ENCODE measurements at regions not wholly inside any gene's neighbourhood (a gene's known extent, or its start where the extent isn't known, plus 50 kb on each side); places are given as distances from the start of the nearest gene placed in this dataset.

DNA sequence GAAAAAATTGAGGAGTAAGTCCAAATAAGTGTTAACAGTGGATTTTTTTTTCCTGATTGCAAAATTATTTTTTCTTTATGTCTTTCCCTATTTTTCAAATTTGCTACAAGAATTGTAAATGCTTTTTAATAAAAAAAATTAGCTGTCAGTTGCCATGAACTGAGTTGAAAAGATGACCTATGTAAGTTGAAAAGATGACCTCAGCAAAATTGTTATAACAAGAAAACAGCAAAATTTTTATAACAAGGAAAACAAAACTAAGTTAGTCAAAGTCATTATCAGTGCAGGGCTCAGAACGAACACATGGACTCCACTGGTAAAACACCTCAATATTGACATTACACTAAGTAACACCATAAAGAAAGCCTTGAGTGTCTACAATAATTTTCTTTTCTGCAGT lies 207.0 kb upstream of the HDDC2 start:
- no peak overlapping the region for H3K27ac Mint-ChIP-seq
- ChIA-PET POLR2A (no interaction called here), CTCF (interaction anchor here (0.6 kb wide), 1 partner anchor 246 kb away, joined by 3 read pairs; no protein-coding TSS in a partner anchor)
- Histone ChIP-seq H3K27me3 (replicated peaks in 1 of 4; ENCODE audit: control extremely low read depth in 1 of 4, control insufficient read depth in 3 of 4, insufficient read depth in 4 of 4, low read length in 3 of 4) (peaks cover 0 to 5% (median 0%) of the 10 kb centered on the region in 4 experiments), H3K79me2 (ENCODE audit: control insufficient read depth, insufficient read depth, low read length) (no peaks in the 10 kb centered on the region), H3K9me3 (ENCODE audit: control extremely low read depth in 1 of 3, control insufficient read depth in 2 of 3, insufficient read depth in 1 of 3, low read length in 2 of 3) (no peaks in the 10 kb centered on the region), H3K4me1 (ENCODE audit: control insufficient read depth in 2 of 2, insufficient read depth in 2 of 2, low read length in 2 of 2) (no peaks in the 10 kb centered on the region), H3K27ac (ENCODE audit: low read length in 2 of 2) (no peak overlapping the region), H4K20me1 (ENCODE audit: control insufficient read depth, insufficient read depth, low read length, poor library complexity, severe bottlenecking) (no peaks in the 10 kb centered on the region), H3K36me3 (replicated peaks in 1 of 2; ENCODE audit: control extremely low read depth in 1 of 2, control insufficient read depth in 1 of 2, extremely low read depth in 1 of 2, insufficient read depth in 2 of 2, low read length in 1 of 2) (no peaks in the 10 kb centered on the region), H2AFZ (ENCODE audit: insufficient read depth, low read depth, low read length, poor library complexity, severe bottlenecking) (no peak overlapping the region), H3K4me3 (ENCODE audit: control extremely low read depth in 1 of 5, extremely low read depth in 1 of 5, insufficient read depth in 1 of 5, low read depth in 2 of 5, low read length in 4 of 5) (no peak overlapping the region), H3K9ac (ENCODE audit: low read length) (no peak overlapping the region), H3K4me2 (replicated peaks; ENCODE audit: low read depth, low read length, poor library complexity, severe bottlenecking) (no peak overlapping the region)
- intact Hi-C loops (cut with micrococcal nuclease) = no loop called here
- DNase-seq (no peak), ATAC-seq (ENCODE audit: low read depth) (no peak)
- no peaks in the 10 kb centered on the region for H3K27me3 Mint-ChIP-seq
- H3K9me3 Mint-ChIP-seq (ENCODE audit: insufficient read depth) = no peaks in the 10 kb centered on the region
- no peak overlapping the region for H3K4me3 Mint-ChIP-seq
- TF ChIP-seq EZH2 (IDR thresholded peaks at IDR 0.05; ENCODE audit: borderline replicate concordance, insufficient read depth, low read depth, low read length, poor library complexity, severe bottlenecking) (no peak), CTCF (IDR thresholded peaks at IDR 0.05) (no peak)
- H3K4me1 Mint-ChIP-seq = no peaks in the 10 kb centered on the region
- WGBS (ENCODE audit: insufficient coverage) = 83% methylated on average over 1 of the region's 1 CpG

- POLR2A ChIA-PET = no interaction called here
- H3K4me1 Mint-ChIP-seq = no peaks in the 10 kb centered on the region
- H3K27me3 Mint-ChIP-seq = no peaks in the 10 kb centered on the region
- H3K79me2 ChIP-seq (ENCODE audit: control insufficient read depth, insufficient read depth, low read length) = no peaks in the 10 kb centered on the region
- TF ChIP-seq EZH2 (IDR thresholded peaks at IDR 0.05; ENCODE audit: borderline replicate concordance, insufficient read depth, low read depth, low read length, poor library complexity, severe bottlenecking) (no peak), CTCF (IDR thresholded peaks at IDR 0.05) (no peak)
- no peak overlapping the region for H3K27ac Mint-ChIP-seq
- DNase-seq = no peak
- WGBS (ENCODE audit: insufficient coverage) = no CpG with 5 or more reads among the region's 2 CpGs
- no peak overlapping the region for H3K4me2 ChIP-seq (replicated peaks; ENCODE audit: low read depth, low read length, poor library complexity, severe bottlenecking)
- no peak overlapping the region for H3K4me3 ChIP-seq (ENCODE audit: control extremely low read depth in 1 of 5, extremely low read depth in 1 of 5, insufficient read depth in 1 of 5, low read depth in 2 of 5, low read length in 4 of 5)
- H3K4me3 Mint-ChIP-seq = no peak overlapping the region
- no peak overlapping the region for H2AFZ ChIP-seq (ENCODE audit: insufficient read depth, low read depth, low read length, poor library complexity, severe bottlenecking)
- H3K36me3 ChIP-seq (replicated peaks in 1 of 2; ENCODE audit: control extremely low read depth in 1 of 2, control insufficient read depth in 1 of 2, extremely low read depth in 1 of 2, insufficient read depth in 2 of 2, low read length in 1 of 2) = no peaks in the 10 kb centered on the region
- no peaks in the 10 kb centered on the region for H3K4me1 ChIP-seq (ENCODE audit: control insufficient read depth in 2 of 2, insufficient read depth in 2 of 2, low read length in 2 of 2)
- no peak overlapping the region for H3K9ac ChIP-seq (ENCODE audit: low read length)
- H4K20me1 ChIP-seq (ENCODE audit: control insufficient read depth, insufficient read depth, low read length, poor library complexity, severe bottlenecking) = no peaks in the 10 kb centered on the region
- no peaks in the 10 kb centered on the region for H3K9me3 Mint-ChIP-seq (ENCODE audit: insufficient read depth)
- H3K27ac ChIP-seq (ENCODE audit: low read length in 2 of 2) = no peak overlapping the region
- CTCF ChIA-PET = no interaction called here
- H3K27me3 ChIP-seq (replicated peaks in 1 of 4; ENCODE audit: control extremely low read depth in 1 of 4, control insufficient read depth in 3 of 4, insufficient read depth in 4 of 4, low read length in 3 of 4) = peaks cover 0 to 5% (median 0%) of the 10 kb centered on the region in 4 experiments
- intact Hi-C loops (cut with micrococcal nuclease) = no loop called here
- peaks cover 0 to 1% (median 0%) of the 10 kb centered on the region in 3 donors for H3K9me3 ChIP-seq (ENCODE audit: control extremely low read depth in 1 of 3, control insufficient read depth in 2 of 3, insufficient read depth in 1 of 3, low read length in 2 of 3)
- ATAC-seq (ENCODE audit: low read depth) = no peak
These were observed 207.7 kb upstream of the HDDC2 start for GRCh38 chr6:125509477-125509876.
